Bronchial epithelial cell (primary cell): ENCODE measurements at regions not wholly inside any gene's neighbourhood (a gene's known extent, or its start where the extent isn't known, plus 50 kb on each side); places are given as distances from the start of the nearest gene placed in this dataset.
"Not testable (repeated sequence)": the region's sequence is repeated elsewhere in the genome, so short reads cannot be mapped to it uniquely, and the experiment has no call there.

ENCODE experiments used
- DNase-seq: peaks from one replicate; pipeline ENCODE4 v3.0.0-alpha.2; 2010; ENCODE audit warnings: low read depth
- FAIRE-seq: peaks from 2 replicates; lab custom pipeline; 2011; peaks lifted over from hg19 to GRCh38; lab: Jason Lieb, UNC
- H3K27me3 ChIP-seq: 2 replicates; pipeline ENCODE4 v1.5.1; 2011; ENCODE audit warnings: low read length; ENCODE audit not compliant: control insufficient read depth, insufficient read depth
- H3K36me3 ChIP-seq: 2 replicates; pipeline ENCODE4 v1.5.1; 2011; ENCODE audit warnings: low read length; ENCODE audit not compliant: control insufficient read depth, insufficient read depth
- H3K4me3 ChIP-seq: 2 replicates; pipeline ENCODE4 v1.5.1; 2011; ENCODE audit warnings: mild to moderate bottlenecking, low read depth, low read length, control low read depth
- TF ChIP-seq, protein P1 (sequence below): IDR thresholded peaks from 2 replicates; pipeline ENCODE4 v1.5.1; 2011; ENCODE audit warnings: mild to moderate bottlenecking, moderate library complexity, low read length, control low read depth, inconsistent platforms; ENCODE audit not compliant: insufficient read depth, severe bottlenecking

DNA sequence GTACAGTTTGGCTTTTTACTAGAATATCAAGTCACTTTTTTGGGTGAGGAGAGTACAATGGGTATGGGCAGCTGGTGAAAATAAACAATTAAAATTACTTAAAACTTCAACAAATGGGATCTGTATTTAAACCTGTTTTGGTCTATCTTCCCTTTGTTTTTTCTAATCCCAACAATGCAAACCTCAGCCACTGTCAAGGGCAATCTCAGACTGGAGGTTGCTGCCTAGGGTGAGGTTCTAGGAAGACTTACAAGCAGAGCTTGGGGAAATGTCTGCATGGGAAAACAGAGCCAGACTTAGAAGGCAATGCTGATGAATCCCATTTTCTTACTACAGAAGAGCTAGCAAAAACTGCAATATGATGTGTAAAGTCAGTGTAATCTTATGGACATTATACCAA, 1515.3 kb upstream of the TPTE start:
- not testable (repeated sequence) for H3K36me3 ChIP-seq, H3K4me3 ChIP-seq, FAIRE-seq, H3K27me3 ChIP-seq
- DNase-seq: peak; percentile 22

DNA sequence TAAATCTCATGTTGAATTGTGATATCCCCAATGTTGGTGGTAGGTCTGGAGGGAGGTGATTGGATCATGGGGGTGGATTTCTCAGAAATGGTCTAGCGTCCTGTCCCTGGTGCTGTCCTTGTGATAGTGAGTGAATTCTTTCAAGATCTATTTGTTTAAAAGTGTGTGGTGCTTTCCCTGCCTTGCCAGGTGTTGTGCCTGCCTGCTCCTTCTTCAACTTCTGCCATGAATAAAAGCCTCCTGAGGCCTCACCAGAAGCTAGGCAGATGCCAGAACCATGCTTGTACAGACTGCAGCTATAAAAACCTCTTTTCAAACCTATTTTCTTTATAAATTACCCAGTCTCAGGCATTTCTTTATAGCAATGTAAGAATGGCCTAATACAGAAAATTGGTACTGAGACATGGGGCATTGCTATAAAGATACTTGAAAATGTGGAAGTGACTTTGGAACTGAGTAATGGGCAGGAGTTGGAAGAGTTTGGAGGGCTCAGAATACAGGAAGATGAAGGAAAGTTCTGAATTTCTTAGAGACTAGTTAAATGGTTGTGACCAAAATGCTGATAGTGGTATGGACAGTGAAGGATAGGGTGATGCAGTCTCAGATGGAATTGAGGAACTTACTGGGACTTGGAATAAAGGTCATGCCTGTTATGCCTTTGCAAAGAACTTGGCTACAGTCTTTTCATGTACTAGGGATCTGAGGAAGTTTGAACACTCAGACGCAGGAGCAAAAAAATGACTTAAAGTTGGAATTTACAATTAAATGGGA, 1514.6 kb upstream of the TPTE start:
- not testable (repeated sequence) for H3K4me3 ChIP-seq, H3K27me3 ChIP-seq, H3K36me3 ChIP-seq, FAIRE-seq
- DNase-seq: peak; percentile 25

DNA sequence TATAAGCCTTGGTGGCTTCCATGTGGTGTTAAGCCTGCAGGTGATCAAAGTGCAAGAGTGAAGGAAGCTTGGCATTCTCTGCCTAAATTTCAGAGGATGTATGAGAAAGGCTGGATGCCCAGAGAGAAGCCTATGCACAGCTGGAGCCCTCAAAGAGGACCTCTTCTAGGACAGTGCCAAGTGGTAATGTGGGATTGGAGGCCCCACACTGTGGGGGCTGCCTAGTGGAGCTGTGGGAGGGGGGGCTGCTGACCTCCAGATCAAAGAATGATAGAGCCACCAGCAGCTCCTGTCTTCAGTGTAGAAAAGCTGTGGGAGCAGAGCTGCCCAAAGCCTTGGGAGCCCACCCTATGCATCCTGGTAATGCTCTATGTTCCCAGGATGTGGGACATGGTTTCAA, 1512.7 kb upstream of the TPTE start:
- Histone ChIP-seq H3K27me3 (no peaks in the 10 kb centered on the region), H3K4me3 (no peak overlapping the region), H3K36me3 (no peaks in the 10 kb centered on the region)
- FAIRE-seq: no peak
- TF ChIP-seq, protein P1, sequence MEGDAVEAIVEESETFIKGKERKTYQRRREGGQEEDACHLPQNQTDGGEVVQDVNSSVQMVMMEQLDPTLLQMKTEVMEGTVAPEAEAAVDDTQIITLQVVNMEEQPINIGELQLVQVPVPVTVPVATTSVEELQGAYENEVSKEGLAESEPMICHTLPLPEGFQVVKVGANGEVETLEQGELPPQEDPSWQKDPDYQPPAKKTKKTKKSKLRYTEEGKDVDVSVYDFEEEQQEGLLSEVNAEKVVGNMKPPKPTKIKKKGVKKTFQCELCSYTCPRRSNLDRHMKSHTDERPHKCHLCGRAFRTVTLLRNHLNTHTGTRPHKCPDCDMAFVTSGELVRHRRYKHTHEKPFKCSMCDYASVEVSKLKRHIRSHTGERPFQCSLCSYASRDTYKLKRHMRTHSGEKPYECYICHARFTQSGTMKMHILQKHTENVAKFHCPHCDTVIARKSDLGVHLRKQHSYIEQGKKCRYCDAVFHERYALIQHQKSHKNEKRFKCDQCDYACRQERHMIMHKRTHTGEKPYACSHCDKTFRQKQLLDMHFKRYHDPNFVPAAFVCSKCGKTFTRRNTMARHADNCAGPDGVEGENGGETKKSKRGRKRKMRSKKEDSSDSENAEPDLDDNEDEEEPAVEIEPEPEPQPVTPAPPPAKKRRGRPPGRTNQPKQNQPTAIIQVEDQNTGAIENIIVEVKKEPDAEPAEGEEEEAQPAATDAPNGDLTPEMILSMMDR: no peak
- DNase-seq: peak; percentile 17

DNA sequence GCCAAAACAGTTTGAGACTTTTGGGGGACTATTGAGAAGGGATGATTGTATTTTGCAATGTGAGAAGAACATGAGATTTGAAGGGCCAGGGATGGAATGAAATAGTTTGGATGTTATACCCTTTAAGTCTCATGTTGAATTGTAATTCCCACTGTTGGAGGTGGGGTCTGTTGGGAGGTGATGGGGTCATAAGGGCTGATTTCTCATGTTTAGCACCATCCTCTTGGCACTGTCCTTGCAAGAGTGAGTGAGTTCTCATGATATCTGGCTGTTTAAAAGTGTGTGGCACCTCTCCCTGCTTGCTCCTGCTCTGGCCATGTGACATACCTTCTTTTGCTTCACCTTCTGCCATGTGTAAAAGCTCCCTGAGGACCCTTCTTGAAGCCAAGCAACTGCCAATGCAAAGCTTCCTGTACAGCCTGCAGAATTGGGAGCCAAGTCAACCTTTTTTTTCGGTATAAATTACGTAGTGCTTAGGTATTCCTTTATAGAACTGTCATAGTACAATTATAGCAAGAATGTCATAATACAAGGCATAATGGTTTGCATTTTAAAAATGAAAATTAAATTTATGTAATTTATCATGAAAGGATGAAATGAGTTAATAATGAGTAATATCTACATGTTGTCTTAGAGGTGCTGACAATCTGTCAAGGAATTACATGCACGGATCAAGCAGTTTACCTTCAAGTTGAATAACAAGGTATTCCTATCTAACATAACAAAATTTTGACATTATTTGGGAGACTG, 1511.9 kb upstream of the TPTE start:
- H3K4me3 ChIP-seq, H3K27me3 ChIP-seq, H3K36me3 ChIP-seq, FAIRE-seq: not testable (repeated sequence)
- peak; percentile 8 for DNase-seq

DNA sequence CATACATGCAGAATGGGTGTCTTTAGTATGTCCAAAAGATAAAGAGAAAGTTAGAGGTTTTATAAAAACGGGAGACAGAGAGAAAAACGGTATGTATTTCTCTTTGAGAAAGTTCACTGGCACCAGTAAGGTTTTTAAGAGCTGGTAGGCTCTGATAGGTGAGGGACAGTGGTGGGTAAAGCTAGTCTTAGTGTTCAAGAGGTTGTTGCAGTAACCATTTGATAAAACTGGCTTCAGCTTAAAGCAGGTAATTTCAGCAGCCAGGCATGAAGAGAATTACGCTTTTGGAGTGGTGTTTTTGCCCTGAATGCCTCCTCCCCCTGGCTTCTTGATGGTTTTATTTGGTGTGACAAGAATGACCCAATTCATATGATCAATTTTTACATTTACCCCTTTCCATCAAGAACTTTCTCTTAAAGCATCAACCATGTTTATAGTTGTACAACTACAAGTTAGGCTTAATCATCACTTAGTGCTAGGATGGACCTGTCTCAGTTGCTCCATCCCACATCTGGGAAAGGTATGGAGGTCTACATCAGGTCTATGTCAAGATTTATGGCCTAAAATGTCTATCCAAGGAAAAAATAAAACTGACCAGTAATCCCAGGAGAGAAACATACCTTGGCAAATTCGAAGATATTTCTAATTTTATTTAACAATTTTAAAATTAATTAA, 1511.1 kb upstream of the TPTE start:
- H3K36me3 ChIP-seq, FAIRE-seq, H3K4me3 ChIP-seq, H3K27me3 ChIP-seq, DNase-seq: not testable (repeated sequence)

DNA sequence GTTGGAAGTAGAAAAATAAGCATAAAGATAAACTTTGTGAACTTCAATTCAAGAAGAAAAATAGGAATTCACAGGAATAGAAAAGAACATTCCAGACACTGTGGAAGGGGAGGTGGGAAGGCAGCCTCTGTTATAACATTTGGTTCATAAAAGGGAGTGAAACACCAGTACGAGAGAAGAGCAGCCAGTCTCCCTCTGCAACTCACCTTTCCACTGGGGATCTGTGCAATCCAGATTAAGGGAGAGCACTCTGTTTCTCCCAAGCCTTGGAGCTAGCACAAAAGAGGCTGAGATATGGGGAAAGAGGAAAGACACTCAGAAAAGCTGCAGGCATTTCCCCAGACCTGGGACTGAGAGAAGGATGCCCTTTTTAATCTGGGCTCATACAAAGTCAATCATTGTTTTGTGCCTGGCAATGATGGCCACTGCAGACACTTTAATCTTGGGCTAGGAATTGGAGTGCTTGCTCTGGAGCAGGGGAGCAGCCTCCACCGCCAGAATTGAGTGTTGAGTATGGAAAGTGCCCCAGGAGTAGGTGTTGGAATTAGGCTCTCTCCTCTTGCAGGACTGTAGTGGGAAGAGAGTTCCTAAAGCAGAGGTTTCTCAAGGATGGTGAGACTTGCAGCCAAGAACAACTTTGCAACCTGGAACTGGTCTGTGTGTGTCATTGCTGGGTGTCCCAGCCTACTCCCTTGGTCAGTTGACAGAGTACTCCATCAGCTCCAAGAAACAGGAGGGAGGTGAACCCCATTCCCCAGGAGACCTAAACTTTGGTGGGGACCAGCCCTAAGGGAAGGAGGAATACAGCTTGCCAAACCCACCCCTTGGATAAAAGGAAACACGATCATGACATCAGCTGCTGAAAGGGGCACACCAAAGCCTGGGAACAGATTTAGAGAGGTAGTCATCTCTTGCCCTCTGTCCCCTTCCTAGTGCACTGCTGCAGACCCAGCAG, 1510.2 kb upstream of the TPTE start:
- not testable (repeated sequence) for H3K4me3 ChIP-seq, H3K27me3 ChIP-seq, H3K36me3 ChIP-seq, FAIRE-seq, DNase-seq

DNA sequence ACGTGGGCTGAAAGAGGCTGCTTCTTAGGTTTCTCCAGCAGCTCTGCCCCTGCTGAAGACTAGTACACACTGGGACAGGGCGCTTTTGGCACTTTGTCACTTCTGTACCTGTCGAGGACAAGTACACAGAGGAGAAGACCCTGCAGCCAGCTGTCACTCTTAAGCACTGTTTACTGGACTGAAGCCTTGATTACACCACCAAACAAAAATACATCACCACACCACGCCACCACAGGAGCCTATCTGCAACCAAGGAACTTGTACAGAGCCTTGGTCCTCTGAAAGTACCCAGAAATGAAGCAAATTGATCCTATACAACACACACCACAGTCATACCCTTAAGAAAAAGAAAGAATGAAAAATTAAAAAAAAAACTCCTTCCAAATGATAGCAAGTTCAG, 1509.5 kb upstream of the TPTE start:
- not testable (repeated sequence) for H3K36me3 ChIP-seq, DNase-seq, FAIRE-seq

DNA sequence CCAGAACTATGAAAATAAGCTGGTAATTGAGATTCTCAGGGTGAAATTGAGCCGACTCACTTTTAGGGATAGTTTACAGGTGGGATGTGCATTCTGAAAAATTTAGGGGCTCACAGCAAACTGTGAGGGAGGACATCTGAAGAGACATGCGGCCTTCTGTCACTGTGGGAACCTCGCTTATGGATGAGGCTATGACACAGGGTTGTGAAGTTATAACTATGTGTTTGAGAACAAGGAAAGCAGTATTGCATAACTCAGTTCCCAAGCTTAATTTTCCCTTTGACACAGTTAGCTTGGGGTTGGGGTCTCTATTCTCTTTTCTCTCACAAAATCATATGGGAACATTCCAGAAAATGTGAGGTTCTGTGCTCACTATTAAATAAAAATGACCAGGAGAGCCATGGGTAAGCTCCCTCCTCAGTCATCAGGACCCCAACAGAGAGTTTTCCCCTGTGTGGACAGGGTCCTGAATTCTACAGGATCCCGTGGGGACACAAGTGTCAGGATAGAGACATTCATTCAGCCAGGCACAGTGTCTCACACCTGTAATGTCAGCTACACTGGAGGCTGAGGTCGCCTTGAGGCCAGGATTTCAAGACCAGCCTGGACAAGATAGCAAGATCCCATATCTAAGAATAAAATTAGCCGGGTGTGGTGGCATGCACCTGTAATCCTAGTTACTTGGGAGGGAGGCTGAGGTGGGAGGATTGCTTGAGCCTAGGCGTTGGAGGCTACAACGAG, 1507.7 kb upstream of the TPTE start:
- H3K36me3 ChIP-seq, H3K4me3 ChIP-seq, FAIRE-seq, H3K27me3 ChIP-seq, DNase-seq: not testable (repeated sequence)

More for the DNA sequence above, 1509.5 kb upstream of the TPTE start:
- H3K4me3 ChIP-seq, H3K27me3 ChIP-seq: not testable (repeated sequence)

DNA sequence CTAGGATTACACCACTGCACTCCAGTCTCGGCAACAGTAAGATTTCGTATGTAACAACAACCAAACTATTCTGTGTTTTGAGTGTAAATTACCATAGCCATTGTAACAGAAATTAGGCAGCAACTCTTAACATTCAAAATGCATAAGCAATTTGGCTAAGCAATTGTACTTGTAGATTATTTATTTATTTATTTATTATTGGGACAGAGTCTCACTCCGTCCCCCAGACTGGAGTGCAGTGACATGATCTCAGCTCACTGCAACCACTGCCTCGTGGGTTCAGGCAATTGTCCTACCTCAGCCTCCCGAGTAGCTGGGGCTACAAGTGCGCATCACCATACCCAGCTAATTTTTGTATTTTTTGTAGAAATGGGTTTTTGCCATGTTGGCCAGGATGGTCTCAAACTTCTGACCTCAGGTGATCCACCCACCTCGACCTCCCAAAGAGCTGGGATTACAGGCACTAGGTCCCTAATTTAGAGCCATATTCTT, 1507.1 kb upstream of the TPTE start:
- H3K36me3 ChIP-seq, DNase-seq, H3K27me3 ChIP-seq, H3K4me3 ChIP-seq, FAIRE-seq: not testable (repeated sequence)

DNA sequence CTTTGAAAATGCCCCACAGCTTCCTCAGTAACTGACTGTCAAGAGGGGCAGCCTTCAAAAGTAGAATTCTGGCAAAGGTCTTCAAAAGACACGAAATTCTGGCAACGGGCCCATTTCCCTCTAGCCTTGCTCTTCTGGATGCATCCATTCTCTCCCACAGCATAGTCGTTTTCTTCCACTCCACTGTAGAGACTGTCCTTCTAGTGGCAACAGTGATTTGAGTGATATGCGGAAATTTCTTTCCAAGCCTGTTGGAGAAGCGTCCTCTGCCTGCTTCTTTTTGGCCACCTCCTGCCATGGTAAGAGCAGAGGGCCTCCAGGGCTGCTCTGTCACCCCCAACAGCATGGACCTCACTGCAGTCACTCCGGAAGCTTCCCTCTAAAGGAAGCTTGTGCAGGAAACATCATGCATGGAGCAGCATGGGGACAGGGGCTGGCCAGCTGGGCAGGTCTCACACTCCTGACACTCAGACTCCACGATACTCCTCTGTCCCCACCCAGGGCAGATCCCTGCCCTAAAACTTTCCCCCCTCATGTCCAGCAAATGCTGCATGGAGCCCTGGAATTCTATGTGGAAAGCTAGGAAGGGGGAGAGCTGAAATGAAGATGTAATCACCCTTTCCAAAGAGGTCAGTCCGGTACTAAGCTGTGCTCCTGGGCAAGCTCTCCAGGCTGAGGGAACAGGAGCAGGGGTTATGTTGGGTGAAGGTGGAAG, 1505.7 kb upstream of the TPTE start:
- not testable (repeated sequence) for H3K36me3 ChIP-seq, FAIRE-seq, H3K4me3 ChIP-seq, DNase-seq, H3K27me3 ChIP-seq

DNA sequence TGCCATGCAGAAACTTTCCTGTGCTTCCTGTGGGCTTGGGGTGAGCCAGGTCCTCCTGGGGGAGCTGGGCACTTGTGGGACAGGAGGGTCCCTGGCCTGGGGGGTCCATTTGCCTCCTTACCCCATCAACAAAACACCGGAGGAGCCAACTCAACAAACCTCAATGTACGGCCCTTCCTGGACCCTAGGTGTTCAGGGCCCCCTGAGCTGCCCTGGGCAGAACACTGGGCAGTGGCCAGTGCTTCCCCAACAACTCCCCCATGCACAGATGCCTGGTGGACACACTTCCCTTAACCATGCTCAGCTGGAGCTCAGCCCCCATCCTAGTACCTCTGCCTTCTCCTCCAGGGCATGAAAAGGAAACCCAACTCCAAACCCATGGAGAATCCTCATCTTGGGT, 1504.2 kb upstream of the TPTE start:
- FAIRE-seq, H3K4me3 ChIP-seq, DNase-seq, H3K36me3 ChIP-seq, H3K27me3 ChIP-seq: not testable (repeated sequence)
